ENCODE measurements at regions not wholly inside any gene's neighbourhood (a gene's known extent, or its start where the extent isn't known, plus 50 kb on each side); places are given as distances from the start of the nearest gene placed in this dataset.

GRCh38 chr4:13151194-13151593 is 332.9 kb downstream of the RAB28 start:
- DNase-seq (no peak), ATAC-seq (no peak)
- intact Hi-C loops (cut with micrococcal nuclease): no loop called here

GRCh38 chr4:13143222-13144070 is 340.7 kb downstream of the RAB28 start:
- no peak for ATAC-seq
- no peak for DNase-seq
- intact Hi-C loops (cut with micrococcal nuclease): no loop called here

- intact Hi-C loops (cut with micrococcal nuclease): no loop called here
- no peak for ATAC-seq
- DNase-seq: no peak
Observed at GRCh38 chr4:13142726-13143125, 341.4 kb downstream of the RAB28 start.

- no peak for DNase-seq
- no peak for ATAC-seq
- intact Hi-C loops (cut with micrococcal nuclease): no loop called here
Observed at GRCh38 chr4:13142191-13142590, 341.9 kb downstream of the RAB28 start.

- no peak for DNase-seq
- ATAC-seq: peak; percentile 61
- intact Hi-C loops (cut with micrococcal nuclease): no loop called here
Observed at GRCh38 chr4:13137390-13137789, 346.8 kb downstream of the RAB28 start.

- ATAC-seq (no peak), DNase-seq (no peak)
- intact Hi-C loops (cut with micrococcal nuclease): no loop called here
Observed at GRCh38 chr4:13133700-13134099, 350.4 kb downstream of the RAB28 start.

- intact Hi-C loops (cut with micrococcal nuclease): no loop called here
- DNase-seq: no peak
- no peak for ATAC-seq
Observed at GRCh38 chr4:13130848-13131247, 353.3 kb downstream of the RAB28 start.

GRCh38 chr4:13129095-13129494 is 355.0 kb downstream of the RAB28 start:
- intact Hi-C loops (cut with micrococcal nuclease): no loop called here
- ATAC-seq: no peak
- no peak for DNase-seq

- DNase-seq: no peak
- intact Hi-C loops (cut with micrococcal nuclease): no loop called here
- peak; percentile 20 for ATAC-seq
Observed at GRCh38 chr4:13126976-13127910, 356.9 kb downstream of the RAB28 start.

- ATAC-seq (no peak), DNase-seq (no peak)
- intact Hi-C loops (cut with micrococcal nuclease): no loop called here
Observed at GRCh38 chr4:13118633-13119032, 365.5 kb downstream of the RAB28 start.

GRCh38 chr4:13117185-13117584 is 367.0 kb downstream of the RAB28 start:
- intact Hi-C loops (cut with micrococcal nuclease): no loop called here
- no peak for DNase-seq
- ATAC-seq: no peak

- no peak for DNase-seq
- intact Hi-C loops (cut with micrococcal nuclease): no loop called here
- ATAC-seq: no peak
Observed at GRCh38 chr4:13112030-13112429, 372.1 kb downstream of the RAB28 start.

GRCh38 chr4:13109536-13109935 is 374.6 kb downstream of the RAB28 start:
- peak; percentile 53 for ATAC-seq
- DNase-seq: no peak
- intact Hi-C loops (cut with micrococcal nuclease): no loop called here

GRCh38 chr4:13108096-13108495 is 376.0 kb downstream of the RAB28 start:
- ATAC-seq (no peak), DNase-seq (no peak)
- intact Hi-C loops (cut with micrococcal nuclease): no loop called here

- intact Hi-C loops (cut with micrococcal nuclease): no loop called here
- DNase-seq: no peak
Observed at GRCh38 chr4:13103382-13104015, 380.6 kb downstream of the RAB28 start.

GRCh38 chr4:13102092-13102742 is 381.9 kb downstream of the RAB28 start:
- no peak for DNase-seq
- intact Hi-C loops (cut with micrococcal nuclease): no loop called here
- no peak for ATAC-seq

More at GRCh38 chr4:13103382-13104015, 380.6 kb downstream of the RAB28 start:
- ATAC-seq: no peak

GRCh38 chr4:13097971-13098370 is 386.2 kb downstream of the RAB28 start:
- intact Hi-C loops (cut with micrococcal nuclease): no loop called here
- ATAC-seq (no peak), DNase-seq (no peak)

GRCh38 chr4:13095722-13096121 is 388.4 kb downstream of the RAB28 start:
- intact Hi-C loops (cut with micrococcal nuclease): no loop called here
- ATAC-seq: no peak
- DNase-seq: no peak

- intact Hi-C loops (cut with micrococcal nuclease): no loop called here
- DNase-seq: no peak
- ATAC-seq: peak; percentile 80
Observed at GRCh38 chr4:13093170-13093569, 391.0 kb downstream of the RAB28 start.
